Peyer's patch (tissue), 4 donors: ENCODE measurements at regions not wholly inside any gene's neighbourhood (a gene's known extent, or its start where the extent isn't known, plus 50 kb on each side); places are given as distances from the start of the nearest gene placed in this dataset.

Experiments used
- DNase-seq, 3 donors: peaks; one replicate each; pipeline ENCODE4 v3.0.0-alpha.2; 2017 to 2019
- H3K27ac ChIP-seq, 4 donors: fragments of 200-600 bp; sonication (generic); one replicate each; pipeline ENCODE4 v1.5.1; 2016 to 2019
- H3K27me3 ChIP-seq, 2 donors: fragments of 200-600 bp; sonication (generic); one replicate each; pipeline ENCODE4 v1.5.1; 2019
- H3K36me3 ChIP-seq, 3 donors: fragments of 200-600 bp; sonication (generic); one replicate each; pipeline ENCODE4 v1.5.1; 2016 to 2019
- H3K4me1 ChIP-seq, 4 donors: fragments of 200-600 bp; sonication (generic); one replicate each; pipeline ENCODE4 v1.5.1; 2016 to 2019
- H3K4me3 ChIP-seq, 4 donors: fragments of 200-600 bp; sonication (generic); 1 replicate in 3 of 4; 2 replicates in 1 of 4; pipeline ENCODE4 v1.5.1; 2016 to 2019; ENCODE audit warnings: mild to moderate bottlenecking in 1 of 4
- H3K9me3 ChIP-seq, 4 donors: fragments of 200-600 bp; sonication (generic); one replicate each; pipeline ENCODE4 v1.5.1; 2016 to 2019; ENCODE audit warnings: mild to moderate bottlenecking in 1 of 4
- POLR2A ChIP-seq, 2 donors: fragments of 450-650 bp; IDR thresholded peaks; one replicate each; pipeline ENCODE4 v1.5.1; 2017; ENCODE audit warnings: antibody characterized with exemption in 2 of 2, mild to moderate bottlenecking in 2 of 2, moderate library complexity in 2 of 2
- TF ChIP-seq, protein P1 (sequence below), 6 experiments: fragments of 450-650 bp in 4 of 6; fragments of 200-600 bp in 2 of 6; sonication (generic) in 1 of 6; IDR thresholded peaks; one replicate each; pipeline ENCODE4 v1.5.1; 2017 to 2019; ENCODE audit warnings: antibody characterized with exemption in 6 of 6, mild to moderate bottlenecking in 3 of 6, moderate library complexity in 1 of 6

DNA sequence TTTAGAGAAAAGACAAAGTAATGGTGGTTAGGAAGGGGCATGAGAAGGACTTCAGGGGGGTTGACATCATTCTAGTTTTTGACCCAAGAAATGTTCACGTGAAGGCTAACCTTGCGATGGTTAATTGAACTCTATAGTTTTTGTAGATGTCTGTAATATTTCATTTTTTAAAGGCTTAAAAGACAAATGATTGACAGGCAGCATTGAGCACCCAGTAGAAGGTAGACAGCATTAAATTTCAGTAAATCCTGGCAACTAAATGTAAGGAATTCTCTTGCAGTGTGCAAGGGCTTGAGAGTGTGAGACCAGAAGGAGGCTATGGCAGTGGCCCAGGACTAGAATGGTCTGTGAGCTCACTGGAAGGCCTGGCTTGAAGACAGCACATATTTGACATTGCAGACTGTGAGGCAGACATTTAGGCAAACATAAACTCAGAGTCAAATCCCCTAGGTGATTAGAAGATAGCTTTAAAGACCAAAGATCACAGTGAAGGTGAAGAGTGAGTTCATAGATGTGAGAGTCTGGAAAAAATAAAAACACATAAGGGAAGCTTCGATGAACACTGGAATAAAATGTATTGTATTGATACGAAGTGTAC lies 100.1 kb upstream of the MAP4K4 start:
- Histone ChIP-seq H3K4me1 (no peaks in the 10 kb centered on the region), H3K4me3 (no peak overlapping the region), H3K27ac (no peak overlapping the region), H3K36me3 (no peaks in the 10 kb centered on the region), H3K9me3 (no peaks in the 10 kb centered on the region), H3K27me3 (no peaks in the 10 kb centered on the region)
- no peak for DNase-seq
- no peak for TF ChIP-seq POLR2A (IDR thresholded peaks at IDR 0.05)
- TF ChIP-seq, protein P1, sequence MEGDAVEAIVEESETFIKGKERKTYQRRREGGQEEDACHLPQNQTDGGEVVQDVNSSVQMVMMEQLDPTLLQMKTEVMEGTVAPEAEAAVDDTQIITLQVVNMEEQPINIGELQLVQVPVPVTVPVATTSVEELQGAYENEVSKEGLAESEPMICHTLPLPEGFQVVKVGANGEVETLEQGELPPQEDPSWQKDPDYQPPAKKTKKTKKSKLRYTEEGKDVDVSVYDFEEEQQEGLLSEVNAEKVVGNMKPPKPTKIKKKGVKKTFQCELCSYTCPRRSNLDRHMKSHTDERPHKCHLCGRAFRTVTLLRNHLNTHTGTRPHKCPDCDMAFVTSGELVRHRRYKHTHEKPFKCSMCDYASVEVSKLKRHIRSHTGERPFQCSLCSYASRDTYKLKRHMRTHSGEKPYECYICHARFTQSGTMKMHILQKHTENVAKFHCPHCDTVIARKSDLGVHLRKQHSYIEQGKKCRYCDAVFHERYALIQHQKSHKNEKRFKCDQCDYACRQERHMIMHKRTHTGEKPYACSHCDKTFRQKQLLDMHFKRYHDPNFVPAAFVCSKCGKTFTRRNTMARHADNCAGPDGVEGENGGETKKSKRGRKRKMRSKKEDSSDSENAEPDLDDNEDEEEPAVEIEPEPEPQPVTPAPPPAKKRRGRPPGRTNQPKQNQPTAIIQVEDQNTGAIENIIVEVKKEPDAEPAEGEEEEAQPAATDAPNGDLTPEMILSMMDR (IDR thresholded peaks at IDR 0.05), result no peak

- H3K27ac ChIP-seq, result no peak overlapping the region
- no peak overlapping the region for H3K4me3 ChIP-seq
- TF ChIP-seq POLR2A (IDR thresholded peaks at IDR 0.05), result no peak
- TF ChIP-seq, protein P1 (IDR thresholded peaks at IDR 0.05), result no peak
- H3K27me3 ChIP-seq, result no peaks in the 10 kb centered on the region
- no peak for DNase-seq
- no peaks in the 10 kb centered on the region for H3K9me3 ChIP-seq
- no peaks in the 10 kb centered on the region for H3K4me1 ChIP-seq
- no peaks in the 10 kb centered on the region for H3K36me3 ChIP-seq
Observed at GRCh38 chr2:101596333-101596732, 101.2 kb upstream of the MAP4K4 start.

DNA sequence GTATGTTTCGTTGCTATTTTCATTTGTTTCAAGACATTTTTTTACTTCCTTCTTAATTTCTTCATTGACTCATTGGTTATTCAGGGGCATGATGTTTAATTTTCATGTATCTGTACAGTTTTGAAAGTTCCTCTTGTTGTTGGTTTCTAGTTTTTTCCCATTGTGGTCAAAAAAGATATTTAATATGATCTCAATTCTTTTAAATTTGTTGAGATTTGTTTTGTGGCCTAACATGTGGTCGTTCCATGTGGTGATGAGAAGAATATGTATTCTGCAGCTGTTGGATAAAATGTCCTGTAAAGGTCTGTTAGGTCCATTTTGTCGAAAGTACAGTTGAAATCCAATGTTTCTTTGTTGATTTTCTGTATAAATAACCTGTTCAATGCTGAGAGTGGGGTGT lies 110.3 kb upstream of the MAP4K4 start:
- Histone ChIP-seq H3K36me3 (no peaks in the 10 kb centered on the region), H3K9me3 (no peaks in the 10 kb centered on the region), H3K27me3 (no peaks in the 10 kb centered on the region), H3K4me1 (no peaks in the 10 kb centered on the region), H3K27ac (no peak overlapping the region), H3K4me3 (no peak overlapping the region)
- no peak for DNase-seq
- TF ChIP-seq, protein P1 (IDR thresholded peaks at IDR 0.05), result no peak
- TF ChIP-seq POLR2A (IDR thresholded peaks at IDR 0.05), result no peak

- H3K4me3 ChIP-seq, result no peak overlapping the region
- H3K9me3 ChIP-seq, result no peaks in the 10 kb centered on the region
- DNase-seq, result no peak
- TF ChIP-seq, protein P1 (IDR thresholded peaks at IDR 0.05), result no peak
- no peak for TF ChIP-seq POLR2A (IDR thresholded peaks at IDR 0.05)
- H3K27ac ChIP-seq, result no peak overlapping the region
- H3K4me1 ChIP-seq, result no peaks in the 10 kb centered on the region
- H3K36me3 ChIP-seq, result no peaks in the 10 kb centered on the region
- no peaks in the 10 kb centered on the region for H3K27me3 ChIP-seq
Observed at GRCh38 chr2:101583861-101584260, 108.9 kb upstream of the RFX8 start.

DNA sequence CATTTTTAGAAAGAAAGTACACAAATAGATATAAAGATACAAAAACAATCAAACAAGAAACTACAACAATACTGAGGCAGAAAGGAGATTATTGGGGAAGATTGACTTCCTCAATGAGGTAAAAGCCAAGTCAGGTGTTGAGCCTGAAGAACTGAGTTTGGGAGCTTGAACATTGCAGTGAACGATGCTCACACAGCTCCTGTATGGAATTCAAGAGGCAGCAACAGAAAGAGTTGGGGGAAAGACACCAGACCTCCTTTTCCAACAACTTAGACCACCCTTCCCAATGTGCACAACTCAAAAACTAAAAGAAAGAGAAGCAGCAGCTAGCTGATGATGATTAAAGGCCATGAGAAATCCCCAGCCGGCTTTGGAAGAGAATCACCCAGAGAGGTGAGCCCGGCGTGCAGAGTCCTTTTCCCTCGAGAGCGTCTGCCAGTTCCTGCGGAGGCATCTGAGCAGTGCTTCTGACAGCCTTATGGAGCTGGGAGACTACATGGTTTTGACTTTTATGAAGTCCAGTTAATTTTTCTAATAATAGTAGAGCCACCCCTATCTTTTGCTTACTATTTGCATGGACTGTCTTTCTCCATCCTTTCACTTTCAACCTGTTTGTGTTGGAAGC lies 106.9 kb upstream of the RFX8 start:
- DNase-seq, result no peak
- H3K4me1 ChIP-seq, result no peaks in the 10 kb centered on the region
- no peaks in the 10 kb centered on the region for H3K27me3 ChIP-seq
- no peak overlapping the region for H3K27ac ChIP-seq
- H3K36me3 ChIP-seq, result no peaks in the 10 kb centered on the region
- TF ChIP-seq, protein P1 (IDR thresholded peaks at IDR 0.05), result no peak
- TF ChIP-seq POLR2A (IDR thresholded peaks at IDR 0.05), result no peak
- H3K4me3 ChIP-seq, result no peak overlapping the region
- H3K9me3 ChIP-seq, result no peaks in the 10 kb centered on the region
